Keratinocyte (primary cell): ENCODE measurements at regions not wholly inside any gene's neighbourhood (a gene's known extent, or its start where the extent isn't known, plus 50 kb on each side); places are given as distances from the start of the nearest gene placed in this dataset.

Source experiments
- DNase-seq: peaks from one replicate; pipeline ENCODE4 v3.0.0-alpha.2; 2011; ENCODE audit warnings: low read depth, missing footprints, low spot score
- FAIRE-seq: peaks from 2 replicates; lab custom pipeline; 2011; peaks lifted over from hg19 to GRCh38; lab: Jason Lieb, UNC
- H2AFZ ChIP-seq: 2 replicates; pipeline ENCODE4 v1.6.0; 2012; ENCODE audit warnings: low read length, control low read depth, inconsistent platforms; ENCODE audit not compliant: control insufficient read depth
- H3K27ac ChIP-seq: 2 replicates; pipeline ENCODE4 v1.5.1; 2011; ENCODE audit warnings: low read length; ENCODE audit not compliant: control insufficient read depth, insufficient read depth
- H3K27me3 ChIP-seq: 3 replicates; pipeline ENCODE4 v1.6.0; 2011; ENCODE audit warnings: low read length; ENCODE audit not compliant: control insufficient read depth, insufficient read depth; ENCODE audit errors: extremely low read depth
- H3K36me3 ChIP-seq, 2 experiments: 2 replicates in 1 of 2; 3 replicates in 1 of 2; pipeline ENCODE4 v1.5.1; 2011; ENCODE audit warnings: low read length in 2 of 2, mild to moderate bottlenecking in 1 of 2; ENCODE audit not compliant: control insufficient read depth in 2 of 2, insufficient read depth in 2 of 2; ENCODE audit errors: extremely low read depth in 1 of 2
- H3K4me1 ChIP-seq: 3 replicates; pipeline ENCODE4 v1.5.1; 2011; ENCODE audit warnings: low read length; ENCODE audit not compliant: control insufficient read depth, insufficient read depth; ENCODE audit errors: extremely low read depth
- H3K4me2 ChIP-seq: 3 replicates; pipeline ENCODE4 v1.6.0; 2011; ENCODE audit warnings: low read depth, low read length; ENCODE audit not compliant: control insufficient read depth, insufficient read depth; ENCODE audit errors: extremely low read depth
- H3K4me3 ChIP-seq, 3 experiments: fragments of 200-600 bp in 1 of 3; sonication (generic) in 1 of 3; 2 replicates in 2 of 3; 3 replicates in 1 of 3; pipeline ENCODE4 v1.5.1; 2011 to 2016; ENCODE audit warnings: low read length in 3 of 3, mild to moderate bottlenecking in 3 of 3, control low read depth in 2 of 3, inconsistent platforms in 1 of 3, low read depth in 1 of 3, mixed read lengths in 1 of 3, mixed run types in 1 of 3, moderate library complexity in 1 of 3; ENCODE audit not compliant: control insufficient read depth in 2 of 3, insufficient read depth in 2 of 3; ENCODE audit errors: extremely low read depth in 1 of 3
- H3K79me2 ChIP-seq: 2 replicates; pipeline ENCODE4 v1.6.0; 2012; ENCODE audit warnings: low read length; ENCODE audit not compliant: control insufficient read depth, insufficient read depth
- H3K9ac ChIP-seq: 3 replicates; pipeline ENCODE4 v1.6.0; 2011; ENCODE audit warnings: low read length; ENCODE audit not compliant: control insufficient read depth, insufficient read depth; ENCODE audit errors: extremely low read depth
- H3K9me1 ChIP-seq: 3 replicates; pipeline ENCODE4 v1.6.0; 2011; ENCODE audit warnings: low read length; ENCODE audit not compliant: control insufficient read depth, insufficient read depth; ENCODE audit errors: extremely low read depth
- H3K9me3 ChIP-seq: 2 replicates; pipeline ENCODE4 v1.5.1; 2012; ENCODE audit warnings: low read depth, low read length; ENCODE audit not compliant: control insufficient read depth
- H4K20me1 ChIP-seq: 3 replicates; pipeline ENCODE4 v1.6.0; 2011; ENCODE audit warnings: low read length; ENCODE audit not compliant: control insufficient read depth, insufficient read depth; ENCODE audit errors: extremely low read depth
- EZH2 ChIP-seq: IDR thresholded peaks from one replicate; pipeline ENCODE4 v1.6.1; 2012; ENCODE audit warnings: inconsistent platforms, mild to moderate bottlenecking, low read length, moderate library complexity
- dilution Hi-C: fragments of 300-500 bp; cut with MboI; formaldehyde crosslinking; loops from one replicate; pipeline ENCODE4 v1.7.0; 2020; ENCODE audit warnings: low sequenced_read_pairs; ENCODE audit not compliant: extremely low pct_ligation_motif_present
- TF ChIP-seq, protein P1 (sequence below), 3 experiments: IDR thresholded peaks in 1 of 3; conservative IDR thresholded peaks in 1 of 3; optimal IDR thresholded peaks in 1 of 3; 2 replicates in 2 of 3; 3 replicates in 1 of 3; pipeline versions ENCODE3 to v1.5.1; 2011; ENCODE audit warnings: low read length in 3 of 3, mild to moderate bottlenecking in 3 of 3, moderate library complexity in 2 of 3, control low read depth in 1 of 3, inconsistent platforms in 1 of 3; ENCODE audit not compliant: insufficient read depth in 2 of 3; ENCODE audit errors: extremely low read depth in 1 of 3

DNA sequence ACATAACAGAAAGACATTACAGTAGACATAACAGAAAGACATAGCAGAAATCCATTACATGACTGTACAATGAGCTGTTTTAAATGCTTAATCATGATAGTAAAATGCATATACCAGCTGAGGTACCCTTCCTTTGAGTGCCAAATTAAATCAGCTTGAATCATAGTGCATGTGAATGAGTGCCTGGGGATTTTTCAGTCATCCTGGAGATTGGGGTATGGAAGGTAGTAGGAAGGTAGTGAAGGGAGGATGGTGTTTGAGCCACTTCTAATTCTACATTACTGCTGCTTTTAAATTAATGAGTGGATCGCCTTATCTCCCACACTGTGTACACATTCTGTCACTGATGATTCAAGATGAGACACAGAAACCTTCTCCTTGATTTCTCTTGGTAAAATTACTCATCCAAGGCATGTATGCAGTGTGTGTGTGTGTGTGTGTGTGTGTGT, 534.2 kb downstream of the LRFN5 start:
- no peaks in the 10 kb centered on the region for H4K20me1 ChIP-seq
- no peaks in the 10 kb centered on the region for H3K36me3 ChIP-seq
- H3K4me1 ChIP-seq: peaks cover 27% of the 10 kb centered on the region
- peak overlapping the region; percentile 76 for H3K27ac ChIP-seq
- DNase-seq (peak; percentile 52), FAIRE-seq (peak; percentile 76)
- peak overlapping the region; percentile 66 for H3K4me2 ChIP-seq
- no peak for TF ChIP-seq EZH2
- TF ChIP-seq, protein P1, sequence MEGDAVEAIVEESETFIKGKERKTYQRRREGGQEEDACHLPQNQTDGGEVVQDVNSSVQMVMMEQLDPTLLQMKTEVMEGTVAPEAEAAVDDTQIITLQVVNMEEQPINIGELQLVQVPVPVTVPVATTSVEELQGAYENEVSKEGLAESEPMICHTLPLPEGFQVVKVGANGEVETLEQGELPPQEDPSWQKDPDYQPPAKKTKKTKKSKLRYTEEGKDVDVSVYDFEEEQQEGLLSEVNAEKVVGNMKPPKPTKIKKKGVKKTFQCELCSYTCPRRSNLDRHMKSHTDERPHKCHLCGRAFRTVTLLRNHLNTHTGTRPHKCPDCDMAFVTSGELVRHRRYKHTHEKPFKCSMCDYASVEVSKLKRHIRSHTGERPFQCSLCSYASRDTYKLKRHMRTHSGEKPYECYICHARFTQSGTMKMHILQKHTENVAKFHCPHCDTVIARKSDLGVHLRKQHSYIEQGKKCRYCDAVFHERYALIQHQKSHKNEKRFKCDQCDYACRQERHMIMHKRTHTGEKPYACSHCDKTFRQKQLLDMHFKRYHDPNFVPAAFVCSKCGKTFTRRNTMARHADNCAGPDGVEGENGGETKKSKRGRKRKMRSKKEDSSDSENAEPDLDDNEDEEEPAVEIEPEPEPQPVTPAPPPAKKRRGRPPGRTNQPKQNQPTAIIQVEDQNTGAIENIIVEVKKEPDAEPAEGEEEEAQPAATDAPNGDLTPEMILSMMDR (optimal IDR thresholded peaks at IDR 0.05 in 1 of 3, IDR thresholded peaks at IDR 0.05 in 1 of 3, conservative IDR thresholded peaks at IDR 0.05 in 1 of 3; ENCODE audit: extremely low read depth in 1 of 3, insufficient read depth in 2 of 3, low read length in 3 of 3): no peak
- peak overlapping the region; percentile 41 for H3K9ac ChIP-seq
- H3K9me1 ChIP-seq: no peaks in the 10 kb centered on the region
- dilution Hi-C loops: no loop called here
- peak overlapping the region in 1 of 3 experiments; percentile 29 for H3K4me3 ChIP-seq
- H3K27me3 ChIP-seq: no peaks in the 10 kb centered on the region
- no peaks in the 10 kb centered on the region for H3K9me3 ChIP-seq
- H2AFZ ChIP-seq: peak overlapping the region; percentile 74
- no peaks in the 10 kb centered on the region for H3K79me2 ChIP-seq

- Histone ChIP-seq H3K4me3 (no peak overlapping the region), H3K27me3 (no peaks in the 10 kb centered on the region), H3K4me1 (peaks cover 27% of the 10 kb centered on the region), H3K79me2 (no peaks in the 10 kb centered on the region), H3K9me1 (no peaks in the 10 kb centered on the region), H4K20me1 (no peaks in the 10 kb centered on the region), H2AFZ (peak overlapping the region; percentile 49), H3K27ac (peak overlapping the region; percentile 76), H3K9ac (no peak overlapping the region), H3K4me2 (peak overlapping the region; percentile 10), H3K36me3 (no peaks in the 10 kb centered on the region), H3K9me3 (no peaks in the 10 kb centered on the region)
- TF ChIP-seq, protein P1 (optimal IDR thresholded peaks at IDR 0.05 in 1 of 3, IDR thresholded peaks at IDR 0.05 in 1 of 3, conservative IDR thresholded peaks at IDR 0.05 in 1 of 3; ENCODE audit: extremely low read depth in 1 of 3, insufficient read depth in 2 of 3, low read length in 3 of 3): no peak
- TF ChIP-seq EZH2: no peak
- no peak for DNase-seq
- FAIRE-seq: no peak
- dilution Hi-C loops: no loop called here
These were observed 533.3 kb downstream of the LRFN5 start for GRCh38 chr14:42140001-42140400.
